Chondrocyte (in vitro differentiated cells): ENCODE measurements at regions not wholly inside any gene's neighbourhood (a gene's known extent, or its start where the extent isn't known, plus 50 kb on each side); places are given as distances from the start of the nearest gene placed in this dataset.
A peak's percentile ranks its signal among the peaks of the same experiment; 100 is the strongest.

Experiments used
- DNase-seq: peaks from one replicate; pipeline ENCODE4 v3.0.0; 2021; ENCODE audit warnings: mixed read lengths, low spot score
- H3K27ac Mint-ChIP-seq: one replicate; pipeline ENCODE4 v1.8.0; 2021; ENCODE audit warnings: mild to moderate bottlenecking, moderate library complexity, mixed read lengths; ENCODE audit not compliant: unreplicated experiment
- H3K27me3 Mint-ChIP-seq: 2 replicates; pipeline ENCODE4 v1.8.0; 2021; ENCODE audit warnings: low read depth, mixed read lengths
- H3K36me3 Mint-ChIP-seq: 2 replicates; pipeline ENCODE4 v1.8.0; 2021; ENCODE audit warnings: low read depth, mixed read lengths
- H3K4me1 Mint-ChIP-seq: 2 replicates; pipeline ENCODE4 v1.8.0; 2021; ENCODE audit warnings: low read depth, mild to moderate bottlenecking, mixed read lengths
- H3K4me3 Mint-ChIP-seq: one replicate; pipeline ENCODE4 v1.8.0; 2021; ENCODE audit warnings: mild to moderate bottlenecking, moderate library complexity, mixed read lengths; ENCODE audit not compliant: unreplicated experiment
- H3K9me3 Mint-ChIP-seq: 2 replicates; pipeline ENCODE4 v1.8.0; 2021; ENCODE audit warnings: low read depth, mixed read lengths
- TF ChIP-seq, protein P1 (sequence below): fragments of 200-600 bp; sonication (generic); IDR thresholded peaks from 2 replicates; pipeline ENCODE4 v1.5.0; 2021; ENCODE audit warnings: antibody characterized with exemption, mild to moderate bottlenecking, moderate library complexity

DNA sequence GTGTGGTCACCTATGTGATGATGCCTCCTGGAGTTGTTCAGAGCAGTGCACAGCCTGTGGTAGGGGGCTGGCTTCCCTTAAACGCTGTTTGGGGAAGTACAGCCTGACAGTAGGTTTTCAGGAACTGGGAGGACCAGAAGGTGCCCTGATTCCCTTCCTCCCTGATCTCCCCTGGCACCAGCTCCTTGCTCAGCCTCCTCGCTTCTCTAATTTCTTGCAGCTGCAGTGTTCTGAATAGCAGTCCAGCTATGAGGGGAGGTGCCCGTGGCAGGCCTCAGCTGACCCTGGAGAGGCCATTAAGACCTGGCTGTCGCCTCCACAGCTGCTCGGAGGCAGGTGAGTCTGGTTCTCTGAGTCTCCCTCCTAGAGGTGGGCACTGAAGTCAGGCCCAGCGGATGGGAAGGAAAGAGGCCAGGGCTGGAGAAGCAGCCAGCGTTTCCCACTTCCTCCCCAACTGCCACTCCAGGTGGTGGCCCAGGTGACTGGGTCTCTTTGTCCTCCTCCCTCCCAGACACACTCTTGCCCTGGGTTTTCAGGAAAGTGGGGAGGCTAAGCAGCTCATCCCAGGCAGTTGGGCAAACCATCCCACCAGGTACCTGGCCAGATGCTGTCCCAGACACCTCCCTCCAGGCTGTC lies 52.0 kb upstream of the RPL11 start:
- no peaks in the 10 kb centered on the region for H3K9me3 Mint-ChIP-seq
- H3K4me3 Mint-ChIP-seq = no peak overlapping the region
- DNase-seq = no peak
- no peak overlapping the region for H3K27ac Mint-ChIP-seq
- peaks cover 29% of the 10 kb centered on the region for H3K4me1 Mint-ChIP-seq
- no peaks in the 10 kb centered on the region for H3K36me3 Mint-ChIP-seq
- TF ChIP-seq, protein P1, sequence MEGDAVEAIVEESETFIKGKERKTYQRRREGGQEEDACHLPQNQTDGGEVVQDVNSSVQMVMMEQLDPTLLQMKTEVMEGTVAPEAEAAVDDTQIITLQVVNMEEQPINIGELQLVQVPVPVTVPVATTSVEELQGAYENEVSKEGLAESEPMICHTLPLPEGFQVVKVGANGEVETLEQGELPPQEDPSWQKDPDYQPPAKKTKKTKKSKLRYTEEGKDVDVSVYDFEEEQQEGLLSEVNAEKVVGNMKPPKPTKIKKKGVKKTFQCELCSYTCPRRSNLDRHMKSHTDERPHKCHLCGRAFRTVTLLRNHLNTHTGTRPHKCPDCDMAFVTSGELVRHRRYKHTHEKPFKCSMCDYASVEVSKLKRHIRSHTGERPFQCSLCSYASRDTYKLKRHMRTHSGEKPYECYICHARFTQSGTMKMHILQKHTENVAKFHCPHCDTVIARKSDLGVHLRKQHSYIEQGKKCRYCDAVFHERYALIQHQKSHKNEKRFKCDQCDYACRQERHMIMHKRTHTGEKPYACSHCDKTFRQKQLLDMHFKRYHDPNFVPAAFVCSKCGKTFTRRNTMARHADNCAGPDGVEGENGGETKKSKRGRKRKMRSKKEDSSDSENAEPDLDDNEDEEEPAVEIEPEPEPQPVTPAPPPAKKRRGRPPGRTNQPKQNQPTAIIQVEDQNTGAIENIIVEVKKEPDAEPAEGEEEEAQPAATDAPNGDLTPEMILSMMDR = no peak
- no peaks in the 10 kb centered on the region for H3K27me3 Mint-ChIP-seq

DNA sequence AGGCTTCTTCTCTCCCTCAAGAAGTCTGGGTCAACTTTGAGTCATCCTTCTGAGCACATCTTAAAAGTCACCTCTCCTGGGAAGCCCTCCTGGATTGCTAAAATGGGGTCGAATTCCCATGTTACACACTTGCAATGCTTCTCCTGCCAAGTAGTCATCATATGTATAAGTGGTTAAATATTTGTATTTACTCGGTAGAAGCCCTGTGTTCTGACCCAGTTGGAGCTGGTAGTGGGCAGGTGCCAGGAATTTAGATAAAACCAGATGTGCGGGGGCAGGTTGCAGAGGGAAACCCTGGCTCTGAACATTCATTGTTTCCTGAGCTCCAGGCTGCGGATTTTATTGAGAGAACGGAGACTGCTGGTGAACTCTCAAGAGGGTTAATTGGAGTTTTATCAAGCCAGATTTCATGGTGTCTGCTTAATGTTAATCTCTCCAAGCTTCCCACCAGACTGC lies 52.8 kb upstream of the RPL11 start:
- no peak overlapping the region for H3K4me3 Mint-ChIP-seq

DNA sequence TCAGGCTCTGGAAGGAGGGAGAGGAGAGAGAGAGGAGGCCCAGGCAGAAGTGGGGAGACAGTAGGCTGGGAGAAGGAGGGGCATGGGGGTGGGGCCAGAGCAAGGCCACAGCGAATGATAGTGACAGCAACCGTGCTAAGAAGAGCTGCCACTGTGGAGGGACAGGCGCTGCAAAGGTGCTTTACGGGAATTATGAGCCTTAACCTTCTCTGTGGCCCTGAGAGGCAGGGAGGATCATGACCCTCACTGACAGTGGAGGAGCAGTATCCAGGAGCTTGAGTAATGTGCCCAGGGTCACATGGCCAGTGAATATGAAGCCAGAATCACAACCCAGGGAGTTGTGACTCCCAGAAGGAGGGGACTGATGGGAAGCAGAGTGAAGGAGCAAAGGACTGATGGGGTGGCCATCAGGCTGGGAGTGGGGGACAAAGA lies 53.4 kb upstream of the RPL11 start:
- no peaks in the 10 kb centered on the region for H3K36me3 Mint-ChIP-seq
- peaks cover 24% of the 10 kb centered on the region for H3K4me1 Mint-ChIP-seq
- TF ChIP-seq, protein P1 = no peak
- no peaks in the 10 kb centered on the region for H3K9me3 Mint-ChIP-seq
- DNase-seq = no peak
- H3K27me3 Mint-ChIP-seq = no peaks in the 10 kb centered on the region
- no peak overlapping the region for H3K4me3 Mint-ChIP-seq
- H3K27ac Mint-ChIP-seq = no peak overlapping the region

More for the DNA sequence above, 52.8 kb upstream of the RPL11 start:
- Mint-ChIP-seq H3K27me3 (no peaks in the 10 kb centered on the region), H3K9me3 (no peaks in the 10 kb centered on the region), H3K4me1 (peaks cover 27% of the 10 kb centered on the region), H3K36me3 (no peaks in the 10 kb centered on the region), H3K27ac (no peak overlapping the region)
- TF ChIP-seq, protein P1 = no peak
- no peak for DNase-seq

DNA sequence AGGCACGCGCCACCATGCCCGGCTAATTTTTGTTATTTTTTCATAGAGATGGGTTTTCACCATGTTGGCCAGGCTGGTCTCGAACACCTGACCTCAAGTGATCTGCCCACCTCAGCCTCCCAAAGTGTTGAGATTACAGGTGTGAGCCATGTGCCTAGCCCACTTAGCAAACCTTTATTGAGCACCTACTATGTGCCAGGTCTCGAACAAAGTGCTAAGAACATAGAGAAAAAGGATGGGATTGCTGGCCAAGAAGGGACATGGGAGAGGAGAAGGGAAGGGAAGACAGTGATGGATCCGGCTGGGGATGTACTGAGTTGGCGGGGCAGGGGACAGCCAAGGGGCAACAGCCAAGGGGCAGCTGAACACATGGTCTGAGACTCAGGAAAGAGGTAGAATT lies 55.6 kb upstream of the RPL11 start:
- Mint-ChIP-seq H3K36me3 (no peaks in the 10 kb centered on the region), H3K27ac (peak overlapping the region; percentile 10), H3K9me3 (no peaks in the 10 kb centered on the region), H3K4me1 (peaks cover 24% of the 10 kb centered on the region), H3K27me3 (no peaks in the 10 kb centered on the region), H3K4me3 (no peak overlapping the region)
- TF ChIP-seq, protein P1 = no peak
- no peak for DNase-seq

DNA sequence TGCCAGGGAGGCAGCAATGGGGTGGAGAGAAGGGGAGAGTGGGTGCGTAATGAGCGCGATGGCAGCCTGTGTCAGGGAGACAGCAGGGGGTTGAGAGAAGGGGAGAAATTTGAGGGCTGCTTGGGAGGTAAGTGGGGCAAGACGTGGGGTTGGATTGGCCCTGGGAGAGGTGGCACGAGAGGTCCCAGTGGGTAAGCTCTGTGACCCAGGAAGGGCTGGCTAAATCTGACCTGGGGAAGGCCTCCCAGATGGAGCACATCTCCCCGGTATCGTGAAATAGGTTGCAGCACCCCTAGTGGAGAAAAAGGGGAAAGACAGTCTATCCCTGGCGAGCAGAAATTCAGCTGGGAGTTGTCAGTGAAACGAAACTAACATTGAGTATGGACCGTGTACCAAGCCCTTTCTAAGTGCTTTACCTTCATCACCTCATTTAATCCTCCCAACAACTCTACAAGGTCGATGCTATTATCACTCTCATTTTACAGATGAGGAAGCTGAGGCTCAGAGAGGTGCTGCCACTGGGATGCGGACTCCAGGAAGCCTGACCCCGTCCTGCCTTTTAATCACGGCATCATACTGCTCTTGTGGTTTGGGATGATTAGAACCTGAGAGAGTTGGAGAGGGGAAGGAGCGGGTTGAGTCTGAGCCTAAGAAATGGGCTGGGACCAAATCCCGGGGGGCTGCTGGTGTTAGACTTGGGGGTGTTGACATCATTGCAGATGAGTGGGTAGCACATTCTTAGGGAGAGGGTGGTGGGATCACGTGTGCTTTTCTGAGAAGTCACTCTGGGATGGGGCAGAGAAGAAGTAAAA lies 56.6 kb upstream of the RPL11 start:
- no peaks in the 10 kb centered on the region for H3K36me3 Mint-ChIP-seq
- TF ChIP-seq, protein P1 = peak; percentile 89
- H3K27me3 Mint-ChIP-seq = no peaks in the 10 kb centered on the region
- H3K4me3 Mint-ChIP-seq = peak overlapping the region; percentile 61
- DNase-seq = no peak
- H3K9me3 Mint-ChIP-seq = no peaks in the 10 kb centered on the region
- peaks cover 24% of the 10 kb centered on the region for H3K4me1 Mint-ChIP-seq
- peak overlapping the region; percentile 74 for H3K27ac Mint-ChIP-seq
